GM11168 (cell line): ENCODE measurements at regions not wholly inside any gene's neighbourhood (a gene's known extent, or its start where the extent isn't known, plus 50 kb on each side); places are given as distances from the start of the nearest gene placed in this dataset.
"Not testable (repeated sequence)": the region's sequence is repeated elsewhere in the genome, so short reads cannot be mapped to it uniquely, and the experiment has no call there.

Experiments used
- in situ Hi-C: fragments of 300-500 bp; cut with MboI; formaldehyde crosslinking; loops from one replicate; pipeline ENCODE4 v1.12.0; 2022; ENCODE audit warnings: low sequenced_read_pairs; ENCODE audit not compliant: unreplicated experiment

- in situ Hi-C loops, result no loop called here
These were observed 204.5 kb downstream of the KCNRG start for GRCh38 chr13:50219743-50220142.

GRCh38 chr13:50220938-50221337, 205.7 kb downstream of the KCNRG start:
- in situ Hi-C loops, result no loop called here

- in situ Hi-C loops, result no loop called here
These were observed 207.5 kb downstream of the KCNRG start for GRCh38 chr13:50222569-50223332.

GRCh38 chr13:50224534-50224933, 209.3 kb downstream of the KCNRG start:
- in situ Hi-C loops, result no loop called here

- in situ Hi-C loops, result no loop called here
These were observed 210.2 kb downstream of the KCNRG start for GRCh38 chr13:50225193-50226155.

GRCh38 chr13:50226515-50227155, 211.4 kb downstream of the KCNRG start:
- in situ Hi-C loops, result no loop called here

GRCh38 chr13:50227361-50227760, 212.1 kb downstream of the KCNRG start:
- in situ Hi-C loops, result no loop called here

- in situ Hi-C loops, result no loop called here
These were observed 213.3 kb downstream of the KCNRG start for GRCh38 chr13:50228527-50228926.

- in situ Hi-C loops, result no loop called here
These were observed 214.9 kb downstream of the KCNRG start for GRCh38 chr13:50229960-50230661.

- in situ Hi-C loops, result no loop called here
These were observed 215.4 kb downstream of the KCNRG start for GRCh38 chr13:50230662-50230978.

- in situ Hi-C loops, result not testable (repeated sequence)
These were observed 218.3 kb downstream of the KCNRG start for GRCh38 chr13:50233574-50233973.

- in situ Hi-C loops, result no loop called here
These were observed 220.5 kb downstream of the KCNRG start for GRCh38 chr13:50235604-50236342.

GRCh38 chr13:50236898-50237318, 221.7 kb downstream of the KCNRG start:
- in situ Hi-C loops, result no loop called here

GRCh38 chr13:50238922-50239321, 223.7 kb downstream of the KCNRG start:
- in situ Hi-C loops, result no loop called here

- in situ Hi-C loops, result no loop called here
These were observed 226.2 kb downstream of the KCNRG start for GRCh38 chr13:50241479-50241878.

GRCh38 chr13:50243931-50244330, 228.7 kb downstream of the KCNRG start:
- in situ Hi-C loops, result no loop called here

GRCh38 chr13:50244355-50244712, 229.1 kb downstream of the KCNRG start:
- in situ Hi-C loops, result no loop called here

GRCh38 chr13:50244713-50245574, 229.7 kb downstream of the KCNRG start:
- in situ Hi-C loops, result no loop called here

- in situ Hi-C loops, result no loop called here
These were observed 232.0 kb downstream of the KCNRG start for GRCh38 chr13:50247223-50247622.
